ENCODE measurements at regions not wholly inside any gene's neighbourhood (a gene's known extent, or its start where the extent isn't known, plus 50 kb on each side); places are given as distances from the start of the nearest gene placed in this dataset.

- Histone ChIP-seq H3K79me2 (ENCODE audit: control insufficient read depth, insufficient read depth, low read length) (no peaks in the 10 kb centered on the region), H3K27me3 (ENCODE audit: control insufficient read depth in 2 of 2, insufficient read depth in 2 of 2, low read length in 2 of 2) (peaks cover 0 to 1% of the 10 kb centered on the region in 2 experiments), H3K9ac (replicated peaks; ENCODE audit: extremely low read depth, insufficient read depth, low read length) (no peak overlapping the region), H3K36me3 (ENCODE audit: control insufficient read depth in 2 of 2, extremely low read depth in 1 of 2, insufficient read depth in 2 of 2, low read length in 2 of 2) (no peaks in the 10 kb centered on the region), H4K20me1 (replicated peaks; ENCODE audit: control insufficient read depth, extremely low read depth, insufficient read depth, low read length) (no peaks in the 10 kb centered on the region), H3K27ac (ENCODE audit: insufficient read depth, low read depth, low read length) (no peak overlapping the region), H3K9me3 (replicated peaks; ENCODE audit: control insufficient read depth, insufficient read depth, low read length) (no peaks in the 10 kb centered on the region), H3K4me2 (ENCODE audit: insufficient read depth, low read length) (no peak overlapping the region), H3K9me1 (replicated peaks; ENCODE audit: control insufficient read depth, extremely low read depth, insufficient read depth, low read length) (no peaks in the 10 kb centered on the region), H2AFZ (ENCODE audit: low read depth, low read length) (no peak overlapping the region), H3K4me3 (replicated peaks in 1 of 3; ENCODE audit: insufficient read depth in 1 of 3, low read depth in 1 of 3, low read length in 3 of 3) (no peak overlapping the region), H3K4me1 (ENCODE audit: control insufficient read depth, extremely low read depth, insufficient read depth, low read length) (no peaks in the 10 kb centered on the region)
- dilution Hi-C loops (cut with MboI; ENCODE audit: extremely low pct_ligation_motif_present, low sequenced_read_pairs) (no loop called here), intact Hi-C loops (cut with micrococcal nuclease) (no loop called here)
- CTCF ChIA-PET: no interaction called here
- FAIRE-seq (no peak), DNase-seq (ENCODE audit: low read depth, low spot score) (no peak)
- POLR2A ChIA-PET: no interaction called here
- no TSS peak for BruUV-seq (replicated peaks)
- TF ChIP-seq, protein P1, sequence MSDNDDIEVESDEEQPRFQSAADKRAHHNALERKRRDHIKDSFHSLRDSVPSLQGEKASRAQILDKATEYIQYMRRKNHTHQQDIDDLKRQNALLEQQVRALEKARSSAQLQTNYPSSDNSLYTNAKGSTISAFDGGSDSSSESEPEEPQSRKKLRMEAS (IDR thresholded peaks at IDR 0.05; ENCODE audit: insufficient read depth, insufficient read length): no peak
- TF ChIP-seq POLR2AphosphoS5 (IDR thresholded peaks at IDR 0.05; ENCODE audit: insufficient read depth, low read depth, low read length) (no peak), MYC (IDR thresholded peaks at IDR 0.05; ENCODE audit: low read depth, low read length) (no peak), POLR2A (IDR thresholded peaks at IDR 0.05; ENCODE audit: low read depth, low read length) (no peak), EZH2 (IDR thresholded peaks at IDR 0.05; ENCODE audit: borderline replicate concordance, low read depth, low read length, severe bottlenecking) (no peak), CTCF (IDR thresholded peaks at IDR 0.05; ENCODE audit: extremely low read depth in 1 of 2, insufficient read depth in 1 of 2, low read depth in 1 of 2, low read length in 2 of 2) (no peak), GATA2 (IDR thresholded peaks at IDR 0.05; ENCODE audit: insufficient read depth, insufficient read length, low read depth, low read length) (no peak), JUN (IDR thresholded peaks at IDR 0.05; ENCODE audit: borderline replicate concordance, insufficient read depth, insufficient read length, low read depth) (no peak), FOS (IDR thresholded peaks at IDR 0.05; ENCODE audit: borderline replicate concordance, insufficient read depth, low read length) (no peak)
Observed at GRCh38 chr1:95863086-95863485, 629.1 kb downstream of the RWDD3 start.

Data from endothelial cell of umbilical vein (primary cell).